G401 (cell line): ENCODE measurements at regions not wholly inside any gene's neighbourhood (a gene's known extent, or its start where the extent isn't known, plus 50 kb on each side); places are given as distances from the start of the nearest gene placed in this dataset.

Source experiments
- DNase-seq: peaks from one replicate; pipeline ENCODE4 v3.0.0-alpha.2; 2015; ENCODE audit warnings: low spot score
- in situ Hi-C: cut with HindIII; loops from 2 replicates; pipeline ENCODE4 v1.10.0; 2016; ENCODE audit warnings: low sequenced_read_pairs, mixed read lengths

GRCh38 chr6:45718131-45718530, 297.5 kb downstream of the CLIC5 start:
- in situ Hi-C loops = no loop called here
- no peak for DNase-seq

- in situ Hi-C loops = no loop called here
- no peak for DNase-seq
Measured at GRCh38 chr6:45717715-45718114, 297.9 kb downstream of the CLIC5 start.

- in situ Hi-C loops = no loop called here
- no peak for DNase-seq
Measured at GRCh38 chr6:45717027-45717426, 298.6 kb downstream of the CLIC5 start.

- in situ Hi-C loops = no loop called here
- DNase-seq = no peak
Measured at GRCh38 chr6:45715508-45715803, 300.2 kb downstream of the CLIC5 start.

GRCh38 chr6:45714741-45715507, 300.7 kb downstream of the CLIC5 start:
- in situ Hi-C loops = no loop called here
- peak; percentile 44 for DNase-seq

GRCh38 chr6:45714006-45714730, 301.5 kb downstream of the CLIC5 start:
- in situ Hi-C loops = no loop called here
- DNase-seq = no peak
